ENCODE measurements at regions not wholly inside any gene's neighbourhood (a gene's known extent, or its start where the extent isn't known, plus 50 kb on each side); places are given as distances from the start of the nearest gene placed in this dataset.

DNA sequence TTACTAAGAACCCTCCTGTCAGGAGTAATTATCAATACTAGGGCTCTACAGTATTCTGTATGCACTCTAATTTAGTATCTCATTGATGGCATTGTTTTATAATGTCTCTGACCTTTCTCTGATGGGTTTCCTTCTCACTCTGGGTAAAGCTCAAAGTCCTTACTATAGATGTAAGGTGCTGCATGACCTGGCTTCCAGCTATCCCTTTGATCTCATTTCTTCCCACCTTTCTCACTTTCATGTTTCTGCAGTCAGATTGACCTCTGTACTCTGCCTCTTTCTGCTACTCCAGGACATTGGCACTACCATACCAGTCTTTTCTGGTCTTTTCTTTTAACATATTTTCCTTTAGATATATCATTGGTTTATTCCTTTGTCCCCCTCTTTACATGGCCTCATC is 2332.8 kb upstream of the C9orf72 start:
- Histone ChIP-seq H3K4me3 (ENCODE audit: low read depth, low read length) (no peak overlapping the region), H3K36me3 (ENCODE audit: control insufficient read depth, insufficient read depth, low read length) (no peaks in the 10 kb centered on the region), H3K27me3 (ENCODE audit: control insufficient read depth, insufficient read depth, low read length) (no peaks in the 10 kb centered on the region)
- DNase-seq (ENCODE audit: low read depth) = no peak
- no peak for TF ChIP-seq CTCF (IDR thresholded peaks at IDR 0.05; ENCODE audit: insufficient read depth, low read length, poor library complexity, severe bottlenecking)

GRCh38 chr9:29928072-29928471 is 2354.8 kb upstream of the C9orf72 start:
- no peaks in the 10 kb centered on the region for H3K27me3 ChIP-seq (ENCODE audit: control insufficient read depth, insufficient read depth, low read length)
- H3K4me3 ChIP-seq (ENCODE audit: low read depth, low read length) = no peak overlapping the region
- no peaks in the 10 kb centered on the region for H3K36me3 ChIP-seq (ENCODE audit: control insufficient read depth, insufficient read depth, low read length)
- DNase-seq (ENCODE audit: low read depth) = no peak
- no peak for TF ChIP-seq CTCF (IDR thresholded peaks at IDR 0.05; ENCODE audit: insufficient read depth, low read length, poor library complexity, severe bottlenecking)

DNA sequence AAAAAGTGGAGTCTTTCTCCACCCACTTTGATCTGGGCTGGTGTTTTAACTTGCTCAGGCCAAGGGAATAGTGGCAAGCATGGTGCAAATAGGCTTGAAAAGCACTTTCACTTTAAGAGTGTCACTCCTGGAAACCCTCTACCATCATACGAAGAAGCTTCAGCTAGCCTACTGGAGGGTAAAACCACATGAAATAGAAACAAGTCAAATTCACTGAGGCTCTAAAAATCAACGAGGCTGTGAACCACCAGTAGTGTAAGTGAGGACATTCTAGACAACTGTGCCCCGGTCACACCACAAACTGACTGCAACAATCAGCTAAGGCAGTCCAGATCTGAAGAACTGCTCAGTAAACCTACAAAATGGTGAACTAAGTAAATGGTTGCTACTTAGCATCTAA is 2366.3 kb upstream of the C9orf72 start:
- Histone ChIP-seq H3K36me3 (ENCODE audit: control insufficient read depth, insufficient read depth, low read length) (no peaks in the 10 kb centered on the region), H3K4me3 (ENCODE audit: low read depth, low read length) (no peak overlapping the region), H3K27me3 (ENCODE audit: control insufficient read depth, insufficient read depth, low read length) (no peaks in the 10 kb centered on the region)
- no peak for DNase-seq (ENCODE audit: low read depth)
- TF ChIP-seq CTCF (IDR thresholded peaks at IDR 0.05; ENCODE audit: insufficient read depth, low read length, poor library complexity, severe bottlenecking) = no peak

DNA sequence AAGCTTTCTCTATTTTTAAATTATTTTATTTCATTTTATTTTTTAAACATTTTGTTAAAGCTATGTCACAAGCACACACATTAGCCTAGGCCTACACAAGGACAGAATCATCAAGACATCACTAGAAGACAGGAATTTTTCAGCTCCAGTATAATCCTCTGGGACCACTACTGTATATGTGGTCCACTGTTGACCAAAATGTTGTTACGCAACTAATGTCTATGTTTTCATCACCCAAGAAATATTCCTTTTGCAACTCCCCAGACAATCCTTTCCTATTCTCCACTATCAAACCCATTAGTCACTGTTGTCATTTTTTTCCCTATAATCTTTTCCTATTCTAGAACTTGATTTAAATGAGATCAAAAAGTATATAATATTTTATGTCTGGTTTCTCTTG is 2371.7 kb upstream of the C9orf72 start:
- TF ChIP-seq CTCF (IDR thresholded peaks at IDR 0.05; ENCODE audit: insufficient read depth, low read length, poor library complexity, severe bottlenecking) = no peak

DNA sequence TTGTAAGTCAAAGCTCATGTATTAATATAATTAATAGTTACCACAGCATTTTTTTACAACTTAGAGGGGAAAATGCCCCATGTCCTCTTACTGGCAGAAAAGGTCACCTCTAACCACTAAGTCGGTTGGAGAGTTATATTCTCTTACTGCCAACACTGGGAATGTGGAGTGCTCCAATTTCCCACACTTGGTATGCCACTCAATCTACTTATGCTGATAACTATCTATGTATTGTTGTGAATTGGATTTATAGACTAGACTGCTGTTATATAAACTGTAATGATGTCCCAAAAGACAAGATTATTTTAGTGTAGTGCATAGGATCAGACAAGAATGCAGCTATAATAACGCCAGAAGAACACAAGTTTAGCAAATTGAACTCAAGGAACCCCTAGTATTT is 2385.2 kb upstream of the C9orf72 start:
- TF ChIP-seq CTCF (IDR thresholded peaks at IDR 0.05; ENCODE audit: insufficient read depth, low read length, poor library complexity, severe bottlenecking) = no peak
- H3K4me3 ChIP-seq (ENCODE audit: low read depth, low read length) = no peak overlapping the region
- no peaks in the 10 kb centered on the region for H3K36me3 ChIP-seq (ENCODE audit: control insufficient read depth, insufficient read depth, low read length)
- H3K27me3 ChIP-seq (ENCODE audit: control insufficient read depth, insufficient read depth, low read length) = no peaks in the 10 kb centered on the region
- DNase-seq (ENCODE audit: low read depth) = no peak

More for the DNA sequence above, 2371.7 kb upstream of the C9orf72 start:
- Histone ChIP-seq H3K27me3 (ENCODE audit: control insufficient read depth, insufficient read depth, low read length) (no peaks in the 10 kb centered on the region), H3K36me3 (ENCODE audit: control insufficient read depth, insufficient read depth, low read length) (no peaks in the 10 kb centered on the region), H3K4me3 (ENCODE audit: low read depth, low read length) (no peak overlapping the region)
- no peak for DNase-seq (ENCODE audit: low read depth)

DNA sequence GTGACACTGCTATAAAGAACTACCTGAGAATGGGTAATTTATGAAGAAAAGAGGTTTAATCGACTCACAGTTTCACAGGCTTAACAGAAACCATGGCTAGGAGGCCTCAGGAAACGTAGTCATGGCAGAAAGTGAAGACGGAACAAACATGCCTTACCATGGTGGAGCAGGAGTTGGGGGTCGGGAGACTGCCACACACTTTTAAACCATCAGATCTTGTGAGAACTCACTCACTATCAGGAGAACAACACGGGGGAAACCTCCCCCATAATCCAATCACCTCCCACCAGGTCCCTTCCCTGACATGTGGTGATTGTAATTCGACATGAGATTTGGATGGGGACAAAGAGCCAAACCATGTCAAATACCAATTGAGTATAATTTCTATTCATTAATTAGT is 2392.6 kb upstream of the C9orf72 start:
- no peak for TF ChIP-seq CTCF (IDR thresholded peaks at IDR 0.05; ENCODE audit: insufficient read depth, low read length, poor library complexity, severe bottlenecking)
- no peak for DNase-seq (ENCODE audit: low read depth)
- H3K36me3 ChIP-seq (ENCODE audit: control insufficient read depth, insufficient read depth, low read length) = no peaks in the 10 kb centered on the region
- H3K4me3 ChIP-seq (ENCODE audit: low read depth, low read length) = no peak overlapping the region
- H3K27me3 ChIP-seq (ENCODE audit: control insufficient read depth, insufficient read depth, low read length) = no peaks in the 10 kb centered on the region

Data from kidney epithelial cell (primary cell).